Astrocyte (in vitro differentiated cells and primary cell): ENCODE measurements at regions not wholly inside any gene's neighbourhood (a gene's known extent, or its start where the extent isn't known, plus 50 kb on each side); places are given as distances from the start of the nearest gene placed in this dataset.

Experiments used
- EZH2 ChIP-seq: IDR thresholded peaks from 2 replicates; pipeline ENCODE4 v1.6.1; 2012; ENCODE audit warnings: mild to moderate bottlenecking, low read length, inconsistent platforms; ENCODE audit not compliant: insufficient read depth
- TF ChIP-seq, protein P1 (sequence below): IDR thresholded peaks from 2 replicates; pipeline ENCODE4 v1.5.1; 2011; ENCODE audit warnings: low read depth, mild to moderate bottlenecking, inconsistent platforms, low read length, moderate library complexity; ENCODE audit not compliant: insufficient read depth

DNA sequence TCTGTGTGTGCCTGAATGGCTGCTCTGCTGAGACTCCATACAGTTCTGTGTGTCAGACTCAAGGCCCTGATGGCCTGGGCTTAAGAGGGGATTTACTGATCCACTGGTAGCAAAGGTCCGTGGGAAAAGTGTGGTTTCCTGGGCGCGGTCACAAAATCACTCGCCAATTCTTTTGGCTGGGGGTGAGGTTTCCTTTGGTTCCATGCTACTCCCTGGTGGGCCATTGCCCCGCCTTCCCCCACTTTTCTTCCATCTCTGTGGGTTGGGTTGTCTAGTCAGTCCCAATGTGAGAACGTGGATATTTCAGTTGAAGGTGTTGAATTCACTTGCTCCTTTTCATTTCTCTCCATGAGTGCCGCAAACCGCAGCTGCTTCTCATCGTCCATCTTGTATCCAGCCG is 162.7 kb upstream of the NRXN1 start:
- TF ChIP-seq, protein P1, sequence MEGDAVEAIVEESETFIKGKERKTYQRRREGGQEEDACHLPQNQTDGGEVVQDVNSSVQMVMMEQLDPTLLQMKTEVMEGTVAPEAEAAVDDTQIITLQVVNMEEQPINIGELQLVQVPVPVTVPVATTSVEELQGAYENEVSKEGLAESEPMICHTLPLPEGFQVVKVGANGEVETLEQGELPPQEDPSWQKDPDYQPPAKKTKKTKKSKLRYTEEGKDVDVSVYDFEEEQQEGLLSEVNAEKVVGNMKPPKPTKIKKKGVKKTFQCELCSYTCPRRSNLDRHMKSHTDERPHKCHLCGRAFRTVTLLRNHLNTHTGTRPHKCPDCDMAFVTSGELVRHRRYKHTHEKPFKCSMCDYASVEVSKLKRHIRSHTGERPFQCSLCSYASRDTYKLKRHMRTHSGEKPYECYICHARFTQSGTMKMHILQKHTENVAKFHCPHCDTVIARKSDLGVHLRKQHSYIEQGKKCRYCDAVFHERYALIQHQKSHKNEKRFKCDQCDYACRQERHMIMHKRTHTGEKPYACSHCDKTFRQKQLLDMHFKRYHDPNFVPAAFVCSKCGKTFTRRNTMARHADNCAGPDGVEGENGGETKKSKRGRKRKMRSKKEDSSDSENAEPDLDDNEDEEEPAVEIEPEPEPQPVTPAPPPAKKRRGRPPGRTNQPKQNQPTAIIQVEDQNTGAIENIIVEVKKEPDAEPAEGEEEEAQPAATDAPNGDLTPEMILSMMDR, result no peak
- TF ChIP-seq EZH2, result no peak
